AG04449 (cell line): ENCODE measurements at regions not wholly inside any gene's neighbourhood (a gene's known extent, or its start where the extent isn't known, plus 50 kb on each side); places are given as distances from the start of the nearest gene placed in this dataset.
"Not testable (repeated sequence)": the region's sequence is repeated elsewhere in the genome, so short reads cannot be mapped to it uniquely, and the experiment has no call there.

Source experiments
- CTCF ChIA-PET: fragments of 350-600 bp; formaldehyde crosslinking; extraction: SDS; loops from one replicate; lab custom pipeline; 2021; ENCODE audit warnings: antibody characterized with exemption; lab: Yijun Ruan, JAX
- POLR2A ChIA-PET: fragments of 400-600, 350-600 bp; formaldehyde crosslinking; extraction: SDS; loops from one replicate; lab custom pipeline; 2020; ENCODE audit warnings: antibody characterized with exemption, inconsistent platforms; lab: Yijun Ruan, JAX
- DNase-seq: peaks from one replicate; pipeline ENCODE4 v3.0.0-alpha.2; 2010; ENCODE audit warnings: low read depth, low spot score
- H3K4me3 ChIP-seq: 2 replicates; pipeline ENCODE4 v1.5.1; 2011; ENCODE audit warnings: low read depth, mild to moderate bottlenecking, control low read depth, low read length
- TF ChIP-seq, protein P1 (sequence below): IDR thresholded peaks from one replicate; pipeline ENCODE4 v1.5.1; 2011; ENCODE audit warnings: mild to moderate bottlenecking, moderate library complexity, low read length, control low read depth, inconsistent platforms; ENCODE audit not compliant: insufficient read depth; ENCODE audit errors: missing control alignments

GRCh38 chr18:60246606-60247005 lies 126.0 kb downstream of the MC4R start:
- POLR2A ChIA-PET, result no interaction called here
- TF ChIP-seq, protein P1, sequence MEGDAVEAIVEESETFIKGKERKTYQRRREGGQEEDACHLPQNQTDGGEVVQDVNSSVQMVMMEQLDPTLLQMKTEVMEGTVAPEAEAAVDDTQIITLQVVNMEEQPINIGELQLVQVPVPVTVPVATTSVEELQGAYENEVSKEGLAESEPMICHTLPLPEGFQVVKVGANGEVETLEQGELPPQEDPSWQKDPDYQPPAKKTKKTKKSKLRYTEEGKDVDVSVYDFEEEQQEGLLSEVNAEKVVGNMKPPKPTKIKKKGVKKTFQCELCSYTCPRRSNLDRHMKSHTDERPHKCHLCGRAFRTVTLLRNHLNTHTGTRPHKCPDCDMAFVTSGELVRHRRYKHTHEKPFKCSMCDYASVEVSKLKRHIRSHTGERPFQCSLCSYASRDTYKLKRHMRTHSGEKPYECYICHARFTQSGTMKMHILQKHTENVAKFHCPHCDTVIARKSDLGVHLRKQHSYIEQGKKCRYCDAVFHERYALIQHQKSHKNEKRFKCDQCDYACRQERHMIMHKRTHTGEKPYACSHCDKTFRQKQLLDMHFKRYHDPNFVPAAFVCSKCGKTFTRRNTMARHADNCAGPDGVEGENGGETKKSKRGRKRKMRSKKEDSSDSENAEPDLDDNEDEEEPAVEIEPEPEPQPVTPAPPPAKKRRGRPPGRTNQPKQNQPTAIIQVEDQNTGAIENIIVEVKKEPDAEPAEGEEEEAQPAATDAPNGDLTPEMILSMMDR, result no peak
- no peak overlapping the region for H3K4me3 ChIP-seq
- CTCF ChIA-PET, result interaction anchor here (1.3 kb wide), 1 partner anchor 250 kb away, joined by 3 read pairs; no protein-coding TSS in a partner anchor
- DNase-seq, result no peak

GRCh38 chr18:60245096-60245495 lies 127.5 kb downstream of the MC4R start:
- POLR2A ChIA-PET, result no interaction called here
- no peak for DNase-seq
- CTCF ChIA-PET, result no interaction called here
- TF ChIP-seq, protein P1, result no peak
- no peak overlapping the region for H3K4me3 ChIP-seq

DNA sequence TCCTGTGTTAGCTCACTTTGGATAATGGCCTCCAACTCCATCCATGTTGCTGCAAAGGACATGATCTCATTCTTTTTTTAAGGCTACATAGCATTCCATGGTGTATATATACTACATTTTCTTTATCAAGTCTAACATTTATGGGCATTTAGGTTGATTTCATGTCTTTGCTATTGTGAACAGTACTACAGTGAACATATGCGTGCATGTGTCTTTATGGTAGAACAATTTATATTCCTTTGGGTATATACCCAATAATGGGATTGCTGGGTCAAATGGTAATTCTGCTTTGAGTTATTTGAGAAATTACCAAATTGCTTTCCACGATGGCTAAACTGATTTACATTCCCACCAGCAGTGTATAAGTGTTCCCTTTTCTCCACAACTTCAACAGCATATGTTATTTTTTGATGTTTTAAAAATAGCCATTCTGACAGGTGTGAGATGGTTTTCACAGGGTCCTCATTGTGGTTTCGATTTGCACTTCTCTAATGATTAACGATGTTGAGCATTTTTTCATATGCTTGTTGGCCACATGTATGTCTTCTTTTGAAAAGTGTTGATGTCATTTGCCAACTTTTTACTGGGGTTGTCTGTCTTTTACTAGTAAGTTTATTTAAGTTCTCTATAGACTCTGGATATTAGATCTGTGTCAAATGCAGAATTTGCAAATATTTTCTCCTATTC lies 133.4 kb downstream of the MC4R start:
- DNase-seq, CTCF ChIA-PET, H3K4me3 ChIP-seq, POLR2A ChIA-PET: not testable (repeated sequence)

GRCh38 chr18:60235164-60235563 lies 137.4 kb downstream of the MC4R start:
- H3K4me3 ChIP-seq, result no peak overlapping the region
- TF ChIP-seq, protein P1, result no peak
- DNase-seq, result no peak
- ChIA-PET POLR2A (no interaction called here), CTCF (no interaction called here)

DNA sequence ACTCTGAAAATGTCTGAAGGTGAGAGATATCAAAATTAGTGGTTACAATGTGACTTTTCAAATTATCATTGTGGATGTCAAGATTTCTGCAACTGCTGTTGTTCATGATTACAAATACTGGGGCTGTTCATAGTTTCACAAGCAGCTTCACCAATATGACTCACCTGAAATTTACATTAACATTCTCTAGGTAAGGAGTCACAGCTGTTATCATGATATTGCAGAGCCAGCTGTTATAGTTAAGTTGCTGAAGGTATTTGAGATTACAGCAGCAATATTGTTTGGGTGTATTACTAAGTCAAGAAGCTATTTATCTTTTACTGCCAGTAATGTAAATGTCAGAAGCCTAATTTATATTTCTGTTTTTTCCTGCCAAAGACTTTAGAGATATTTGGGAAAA lies 140.0 kb downstream of the MC4R start:
- no peak for DNase-seq
- ChIA-PET POLR2A (no interaction called here), CTCF (interaction anchor here (0.6 kb wide), 1 partner anchor 194 kb away, joined by 3 read pairs; no protein-coding TSS in a partner anchor)
- TF ChIP-seq, protein P1, result no peak
- H3K4me3 ChIP-seq, result no peak overlapping the region

DNA sequence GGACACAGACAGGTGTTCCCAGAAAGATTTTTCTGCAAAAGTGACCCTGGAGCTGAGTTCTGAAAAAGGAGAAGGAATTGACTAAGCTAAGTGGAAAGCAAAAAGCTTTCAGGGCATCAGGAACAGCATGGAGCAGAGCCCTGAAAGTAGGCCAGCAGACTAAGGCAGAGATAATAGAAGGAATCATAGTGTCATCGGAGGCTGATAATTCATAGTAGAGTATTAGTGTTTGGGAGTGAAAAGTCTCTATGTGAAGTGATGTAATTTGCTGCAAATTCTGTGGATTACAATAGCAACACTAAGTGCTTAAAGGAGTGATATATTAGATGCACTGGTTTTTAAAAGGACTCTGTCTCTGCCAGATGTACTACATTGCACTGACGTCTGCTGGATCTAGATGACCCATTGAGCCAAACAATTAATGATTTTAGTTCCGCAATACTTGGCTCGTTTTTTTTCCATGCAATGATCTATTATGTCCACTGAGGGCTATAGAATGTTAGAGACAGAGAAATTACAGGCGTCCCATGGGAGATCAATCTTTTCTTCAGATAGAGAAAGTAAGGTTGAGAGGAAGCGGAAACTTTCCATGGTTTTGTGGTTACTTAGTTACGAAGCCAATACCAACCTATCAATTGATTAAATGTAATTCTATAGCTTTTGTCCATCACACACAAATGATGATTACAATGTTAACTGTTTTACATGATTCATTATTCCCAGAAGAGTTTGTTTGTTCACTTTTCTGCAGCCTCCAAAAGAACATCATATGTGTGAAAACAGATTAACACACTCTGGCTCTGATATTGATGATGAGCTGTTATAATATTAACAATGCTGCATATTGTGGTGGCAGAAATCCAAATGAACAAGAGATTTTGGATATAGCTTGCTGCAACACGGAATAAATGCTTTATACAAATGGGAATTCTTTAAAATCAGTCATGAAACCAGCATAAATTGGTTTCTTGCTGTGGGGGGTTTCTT lies 143.7 kb downstream of the MC4R start:
- no peak for DNase-seq
- H3K4me3 ChIP-seq, result no peak overlapping the region
- ChIA-PET POLR2A (no interaction called here), CTCF (no interaction called here)
- TF ChIP-seq, protein P1, result no peak
